Mucosa of stomach (tissue), 1 donor: ENCODE measurements at regions not wholly inside any gene's neighbourhood (a gene's known extent, or its start where the extent isn't known, plus 50 kb on each side); places are given as distances from the start of the nearest gene placed in this dataset.

ENCODE experiments used
- H3K27me3 ChIP-seq: one replicate; pipeline ENCODE4 v1.7.0; 2013; ENCODE audit warnings: mild to moderate bottlenecking, low read length; ENCODE audit not compliant: control insufficient read depth, insufficient read depth
- H3K36me3 ChIP-seq: one replicate; pipeline ENCODE4 v1.7.0; 2013; ENCODE audit warnings: low read length; ENCODE audit not compliant: control insufficient read depth, insufficient read depth
- H3K4me1 ChIP-seq: one replicate; pipeline ENCODE4 v1.7.0; 2013; ENCODE audit warnings: mild to moderate bottlenecking, low read length; ENCODE audit not compliant: control insufficient read depth, insufficient read depth
- H3K4me3 ChIP-seq: one replicate; pipeline ENCODE4 v1.7.0; 2013; ENCODE audit warnings: low read length
- H3K9ac ChIP-seq: one replicate; pipeline ENCODE4 v1.7.0; 2013; ENCODE audit warnings: mild to moderate bottlenecking, low read length, moderate library complexity
- H3K9me3 ChIP-seq: one replicate; pipeline ENCODE4 v1.7.0; 2013; ENCODE audit warnings: mild to moderate bottlenecking, low read length, moderate library complexity; ENCODE audit not compliant: control insufficient read depth
- donor health status: Pancreatic carcinoma.

DNA sequence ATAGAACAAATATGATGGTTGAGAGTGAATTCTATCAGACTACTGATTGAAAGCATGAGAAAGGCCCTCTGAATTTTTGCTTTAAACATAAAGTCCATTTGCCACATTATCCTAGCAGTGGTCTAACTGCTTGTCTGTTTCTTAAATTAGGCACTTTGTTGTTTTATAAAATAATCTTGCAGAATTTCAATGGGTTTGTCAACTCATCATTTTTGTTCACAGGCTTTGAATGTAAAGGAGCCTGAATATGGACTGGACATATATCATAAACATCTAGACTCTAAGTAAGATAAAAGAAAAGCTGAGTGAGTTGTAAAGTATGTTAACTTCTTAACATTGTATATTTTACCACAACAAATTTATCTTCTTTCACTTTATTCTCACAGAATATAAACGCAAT, 845.9 kb downstream of the SUCLG1 start:
- Histone ChIP-seq H3K4me3 (no peak overlapping the region), H3K27me3 (no peaks in the 10 kb centered on the region), H3K4me1 (no peaks in the 10 kb centered on the region), H3K9ac (no peak overlapping the region), H3K36me3 (no peaks in the 10 kb centered on the region), H3K9me3 (no peaks in the 10 kb centered on the region)

DNA sequence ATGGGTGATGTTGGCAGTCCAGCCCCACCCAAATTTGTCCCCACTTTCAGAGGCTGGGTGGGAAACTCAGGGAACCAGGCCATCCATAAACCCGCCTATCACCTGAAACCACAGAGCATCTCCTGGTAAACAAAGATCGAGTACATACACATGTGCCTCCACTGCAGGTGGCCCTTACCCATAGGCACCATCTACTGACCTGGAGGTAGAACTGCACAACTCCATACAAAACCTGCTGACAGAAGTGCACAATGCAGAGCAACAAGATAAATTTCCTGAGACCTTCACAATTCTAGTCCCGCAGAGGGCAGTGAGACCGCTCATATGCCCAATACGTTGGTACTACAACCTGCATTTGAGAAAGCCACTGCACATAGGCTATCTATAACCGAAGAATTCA, 856.3 kb downstream of the SUCLG1 start:
- Histone ChIP-seq H3K9ac (no peak overlapping the region), H3K36me3 (no peaks in the 10 kb centered on the region), H3K27me3 (no peaks in the 10 kb centered on the region), H3K4me3 (no peak overlapping the region), H3K4me1 (no peaks in the 10 kb centered on the region), H3K9me3 (no peaks in the 10 kb centered on the region)

DNA sequence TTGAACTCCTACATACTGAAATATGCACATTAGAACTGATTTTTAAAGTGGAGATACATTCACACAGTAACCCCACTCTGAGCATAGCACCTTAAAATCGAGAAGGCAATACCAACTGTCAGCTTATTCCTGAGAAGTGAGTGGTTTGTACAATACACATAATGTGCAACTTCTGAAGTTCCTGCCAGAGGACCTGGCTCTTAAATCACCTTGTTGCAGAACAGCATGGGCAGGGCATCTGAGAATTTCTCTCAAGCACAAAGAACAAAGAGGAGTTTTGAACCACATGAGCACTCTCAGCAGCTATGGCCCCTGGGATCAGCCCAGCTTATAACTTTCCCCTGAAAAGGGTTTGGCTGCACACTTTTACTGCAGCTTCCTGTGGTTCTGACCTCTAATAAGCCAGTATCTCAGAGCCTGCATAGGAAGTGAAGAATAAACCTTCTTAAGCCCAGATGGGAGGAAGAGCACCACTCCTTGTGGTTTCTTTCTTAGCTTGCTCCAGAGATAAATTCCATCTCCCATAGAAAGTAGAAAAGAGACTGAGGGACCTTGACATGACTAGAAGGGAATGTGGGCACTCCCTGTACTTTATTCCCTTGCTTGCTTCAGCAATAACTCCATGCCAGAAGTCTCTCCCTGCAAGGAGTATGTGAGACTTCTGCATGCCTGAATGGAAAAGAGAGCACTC, 862.3 kb downstream of the SUCLG1 start:
- no peaks in the 10 kb centered on the region for H3K4me1 ChIP-seq
- no peak overlapping the region for H3K4me3 ChIP-seq
- no peaks in the 10 kb centered on the region for H3K36me3 ChIP-seq
- no peaks in the 10 kb centered on the region for H3K9me3 ChIP-seq
- H3K27me3 ChIP-seq: no peaks in the 10 kb centered on the region
- no peak overlapping the region for H3K9ac ChIP-seq

DNA sequence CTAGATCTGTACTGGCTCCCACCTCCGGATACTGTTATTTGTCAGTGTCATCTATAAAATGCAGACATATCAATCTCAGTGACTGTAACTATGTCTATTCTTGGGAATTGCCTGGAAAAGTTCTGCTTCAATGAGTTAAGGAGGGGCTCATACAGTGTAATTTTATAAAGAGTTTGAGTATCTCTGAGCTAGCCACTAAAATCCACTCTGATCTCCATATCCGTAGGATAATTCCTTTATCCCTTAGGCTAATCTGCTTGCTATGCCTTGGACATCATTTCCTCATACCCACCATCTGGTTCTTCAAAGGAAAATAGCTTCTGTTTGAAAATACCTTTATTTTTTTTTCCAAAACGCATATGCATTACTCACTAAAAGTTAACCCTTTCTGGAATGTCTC, 863.2 kb downstream of the SUCLG1 start:
- no peaks in the 10 kb centered on the region for H3K36me3 ChIP-seq
- H3K27me3 ChIP-seq: no peaks in the 10 kb centered on the region

DNA sequence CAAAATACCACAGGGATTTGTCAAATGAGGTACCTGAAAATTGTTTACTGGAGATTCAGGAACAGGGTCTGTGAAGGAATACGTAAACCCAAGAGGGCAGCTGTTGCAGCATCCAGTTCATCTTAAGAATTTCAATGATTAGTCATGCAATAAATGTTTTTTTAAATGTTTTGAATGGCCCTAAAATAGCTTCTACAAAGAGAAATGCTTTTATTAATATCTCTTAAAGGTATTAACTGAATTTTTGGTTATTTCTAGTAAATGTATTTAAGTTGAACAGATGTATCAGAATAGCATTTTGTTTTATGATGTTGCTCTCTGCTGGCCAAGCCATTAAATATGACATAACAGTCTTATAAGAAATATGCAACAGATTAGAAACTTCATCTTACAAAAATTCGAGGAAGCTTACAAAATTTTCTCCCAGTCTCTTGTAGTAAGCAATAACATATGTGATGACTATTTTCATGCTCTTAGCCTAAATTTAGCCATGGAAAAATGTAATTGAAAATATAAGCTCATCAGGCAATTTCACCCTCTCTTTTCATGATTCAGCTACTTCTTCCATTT, 863.9 kb downstream of the SUCLG1 start:
- Histone ChIP-seq H3K9me3 (no peaks in the 10 kb centered on the region), H3K4me3 (no peak overlapping the region), H3K4me1 (no peaks in the 10 kb centered on the region), H3K27me3 (no peaks in the 10 kb centered on the region), H3K9ac (no peak overlapping the region), H3K36me3 (no peaks in the 10 kb centered on the region)

More for the DNA sequence above, 863.2 kb downstream of the SUCLG1 start:
- Histone ChIP-seq H3K4me3 (no peak overlapping the region), H3K9ac (no peak overlapping the region), H3K4me1 (no peaks in the 10 kb centered on the region), H3K9me3 (no peaks in the 10 kb centered on the region)

DNA sequence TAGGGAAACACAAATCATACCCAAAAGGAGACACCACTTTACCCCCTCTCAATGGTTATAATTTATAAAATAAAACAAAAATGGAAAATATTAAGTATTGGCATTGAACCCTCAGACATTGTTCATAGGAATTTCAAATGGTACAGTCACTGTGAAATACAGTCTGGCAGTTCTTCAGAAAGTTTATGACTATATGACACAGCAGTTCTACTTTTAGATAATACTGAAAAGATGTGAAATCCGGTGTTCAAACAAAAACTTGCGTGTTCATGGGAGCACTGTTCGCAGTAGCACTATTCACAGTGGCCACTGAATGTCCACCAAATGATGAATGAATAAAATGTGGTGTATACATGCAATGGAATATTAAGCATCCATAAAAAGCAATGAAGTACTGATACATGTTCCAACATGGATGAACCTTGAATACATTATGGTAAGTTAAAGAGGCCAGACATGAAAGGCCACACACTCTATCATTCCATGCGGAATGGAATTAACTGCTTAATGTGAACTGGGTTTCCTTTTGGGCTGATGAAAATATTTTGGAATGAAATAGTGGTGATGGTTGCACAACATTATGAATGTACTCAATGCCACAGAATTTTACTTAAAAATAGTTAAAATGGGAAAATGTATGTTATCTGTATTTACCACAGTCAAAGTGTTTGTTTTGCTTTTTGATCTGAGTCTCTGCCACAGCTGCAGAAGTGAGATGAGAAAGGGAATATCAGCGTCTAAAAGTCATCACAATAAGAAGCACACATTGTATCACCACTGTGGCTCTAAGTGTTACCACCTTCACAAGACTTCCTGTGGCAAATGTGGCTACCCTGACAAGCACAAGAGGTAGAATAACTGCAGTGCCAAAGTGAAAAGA, 864.6 kb downstream of the SUCLG1 start:
- H3K27me3 ChIP-seq: no peaks in the 10 kb centered on the region
- no peak overlapping the region for H3K4me3 ChIP-seq
- no peaks in the 10 kb centered on the region for H3K9me3 ChIP-seq
- no peaks in the 10 kb centered on the region for H3K36me3 ChIP-seq
- no peak overlapping the region for H3K9ac ChIP-seq
- H3K4me1 ChIP-seq: no peaks in the 10 kb centered on the region

DNA sequence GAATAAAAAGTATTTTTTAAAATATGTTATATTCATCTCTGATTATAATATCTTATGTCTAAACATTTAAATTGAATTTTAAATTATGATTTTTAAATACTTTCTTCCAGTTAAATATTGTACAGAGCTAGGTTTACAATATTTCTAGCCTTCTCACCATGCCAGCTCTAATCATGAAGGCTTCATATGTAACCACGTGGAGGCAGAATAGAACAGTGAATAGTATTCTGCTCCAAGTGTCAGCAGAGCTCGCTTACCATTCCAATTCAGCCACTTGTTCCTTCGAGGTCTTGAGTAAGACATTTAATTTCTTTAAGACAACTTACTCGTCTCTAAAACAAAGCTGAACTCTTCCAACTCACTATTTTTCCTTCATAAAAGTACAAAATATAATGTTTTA, 871.8 kb downstream of the SUCLG1 start:
- H3K4me3 ChIP-seq: no peak overlapping the region
- H3K9ac ChIP-seq: no peak overlapping the region
- H3K9me3 ChIP-seq: no peaks in the 10 kb centered on the region
- no peaks in the 10 kb centered on the region for H3K4me1 ChIP-seq
- no peaks in the 10 kb centered on the region for H3K36me3 ChIP-seq
- no peaks in the 10 kb centered on the region for H3K27me3 ChIP-seq

DNA sequence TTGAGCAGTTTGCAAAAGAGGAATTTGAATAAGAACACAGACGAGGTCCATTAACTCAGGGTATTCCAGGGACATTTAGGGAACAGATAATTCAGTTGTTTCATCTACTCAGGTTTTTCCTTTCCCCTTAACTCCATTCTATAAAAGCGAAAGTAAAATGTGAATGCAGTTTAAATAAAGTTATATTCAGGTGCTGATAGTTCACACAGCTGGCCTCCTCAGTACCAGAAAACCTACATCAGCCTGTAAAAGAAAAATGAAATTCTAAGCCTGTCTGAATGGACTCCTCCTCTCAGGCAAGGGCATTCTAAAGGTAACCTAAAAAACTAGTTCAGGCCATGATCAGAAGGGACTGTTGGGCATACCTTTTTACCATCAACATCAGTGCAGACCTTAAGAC, 873.8 kb downstream of the SUCLG1 start:
- Histone ChIP-seq H3K9me3 (no peaks in the 10 kb centered on the region), H3K4me3 (no peak overlapping the region), H3K36me3 (no peaks in the 10 kb centered on the region), H3K4me1 (no peaks in the 10 kb centered on the region), H3K27me3 (no peaks in the 10 kb centered on the region), H3K9ac (no peak overlapping the region)

DNA sequence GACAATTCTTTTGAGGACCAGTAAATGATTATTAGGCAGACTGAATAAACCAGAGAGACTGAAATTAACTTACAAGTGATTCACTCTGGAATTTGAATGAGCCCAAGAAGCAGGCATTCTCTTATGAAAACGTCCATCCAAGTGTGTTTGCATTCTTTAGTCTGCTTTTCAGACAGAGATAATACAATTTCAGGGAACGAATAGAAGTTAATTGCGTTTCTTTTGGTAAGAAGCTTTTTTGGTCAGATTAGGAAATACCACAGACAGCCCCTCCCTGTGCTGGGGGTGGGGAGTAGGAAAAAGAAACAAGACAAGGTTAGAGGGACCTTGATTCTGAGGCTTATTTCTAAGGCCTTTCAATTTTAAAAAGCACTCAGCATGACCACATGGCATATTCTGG, 874.4 kb downstream of the SUCLG1 start:
- Histone ChIP-seq H3K36me3 (no peaks in the 10 kb centered on the region), H3K9me3 (no peaks in the 10 kb centered on the region), H3K4me1 (no peaks in the 10 kb centered on the region), H3K9ac (no peak overlapping the region), H3K27me3 (no peaks in the 10 kb centered on the region), H3K4me3 (no peak overlapping the region)

DNA sequence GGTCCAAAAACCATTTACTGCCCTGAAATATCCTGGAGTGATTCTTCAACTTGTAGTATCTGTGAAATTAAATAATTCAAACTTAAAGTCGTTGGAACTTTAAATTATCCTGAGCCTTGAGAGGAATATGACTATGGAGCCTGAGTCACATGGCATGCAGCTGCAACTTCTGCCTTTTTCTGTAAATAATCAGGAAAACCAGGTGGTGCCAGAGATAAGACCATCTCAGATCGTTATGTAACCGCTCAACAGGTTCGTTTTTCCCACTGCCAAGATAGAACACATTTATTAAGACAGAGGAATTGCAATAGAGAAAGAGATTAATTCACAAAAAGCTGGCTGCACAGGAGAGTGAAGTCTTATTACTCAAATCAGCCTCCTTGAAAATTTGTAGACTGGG, 876.5 kb downstream of the SUCLG1 start:
- Histone ChIP-seq H3K36me3 (no peaks in the 10 kb centered on the region), H3K9ac (no peak overlapping the region), H3K27me3 (no peaks in the 10 kb centered on the region), H3K4me1 (no peaks in the 10 kb centered on the region), H3K4me3 (no peak overlapping the region), H3K9me3 (no peaks in the 10 kb centered on the region)

DNA sequence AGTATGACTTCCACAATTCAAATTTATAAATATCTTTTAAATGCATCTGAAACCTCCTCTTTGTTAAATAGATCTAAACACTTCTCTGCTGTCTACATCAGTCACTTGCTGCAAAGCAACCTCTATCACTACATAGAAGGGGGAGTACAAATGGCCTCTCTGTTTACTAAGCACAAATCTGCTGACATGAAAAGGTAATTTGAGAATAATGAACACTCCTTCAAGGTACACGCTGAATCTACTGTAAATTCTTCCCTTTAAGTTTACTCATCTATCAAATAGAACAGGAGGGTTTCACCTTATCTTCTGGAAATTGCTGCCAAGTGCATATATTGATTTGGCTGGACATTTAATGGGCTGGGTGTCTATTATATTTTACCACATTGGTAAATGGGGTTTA, 879.6 kb downstream of the SUCLG1 start:
- Histone ChIP-seq H3K9me3 (no peaks in the 10 kb centered on the region), H3K9ac (no peak overlapping the region), H3K4me3 (no peak overlapping the region), H3K36me3 (no peaks in the 10 kb centered on the region), H3K4me1 (no peaks in the 10 kb centered on the region), H3K27me3 (no peaks in the 10 kb centered on the region)

DNA sequence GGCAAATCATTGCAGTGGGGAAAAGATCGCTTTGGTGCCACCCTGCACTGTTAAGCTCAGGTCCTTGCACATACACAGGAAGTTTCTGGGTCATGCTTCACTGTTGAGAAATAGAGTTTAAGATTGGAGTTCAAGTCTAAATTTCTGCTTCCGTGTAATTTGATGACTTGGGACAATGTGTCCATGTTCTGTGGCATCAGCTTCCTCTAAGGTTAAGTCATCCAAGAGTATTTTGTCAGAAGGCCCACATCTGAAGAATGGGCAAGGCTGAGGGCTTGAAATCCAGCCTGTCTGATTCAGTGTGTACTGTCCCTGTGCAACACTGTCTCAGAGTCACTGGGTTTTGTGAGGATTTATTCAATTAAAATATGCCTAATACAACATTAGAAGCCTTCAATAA, 880.7 kb downstream of the SUCLG1 start:
- Histone ChIP-seq H3K27me3 (no peaks in the 10 kb centered on the region), H3K4me3 (no peak overlapping the region), H3K4me1 (no peaks in the 10 kb centered on the region), H3K9ac (no peak overlapping the region), H3K9me3 (no peaks in the 10 kb centered on the region), H3K36me3 (no peaks in the 10 kb centered on the region)
